LoVo (cell line): ENCODE measurements at regions not wholly inside any gene's neighbourhood (a gene's known extent, or its start where the extent isn't known, plus 50 kb on each side); places are given as distances from the start of the nearest gene placed in this dataset.
"Not testable (repeated sequence)": the region's sequence is repeated elsewhere in the genome, so short reads cannot be mapped to it uniquely, and the experiment has no call there.

Source experiments
- DNase-seq: peaks from one replicate; pipeline ENCODE4 v3.0.0-alpha.2; 2016; ENCODE audit warnings: low spot score

- DNase-seq, result no peak
Observed at GRCh38 chr6:94902974-94903628, 674.2 kb upstream of the MANEA start.

GRCh38 chr6:94899191-94899590, 678.1 kb upstream of the MANEA start:
- no peak for DNase-seq

- DNase-seq, result no peak
Observed at GRCh38 chr6:94894300-94894699, 683.0 kb upstream of the MANEA start.

GRCh38 chr6:94893327-94893726, 684.0 kb upstream of the MANEA start:
- DNase-seq, result no peak

- DNase-seq, result not testable (repeated sequence)
Observed at GRCh38 chr6:94873819-94874218, 703.5 kb upstream of the MANEA start.

- no peak for DNase-seq
Observed at GRCh38 chr6:94862112-94862511, 715.2 kb upstream of the MANEA start.

- DNase-seq, result no peak
Observed at GRCh38 chr6:94859924-94860323, 717.4 kb upstream of the MANEA start.

GRCh38 chr6:94856999-94857398, 720.3 kb upstream of the MANEA start:
- DNase-seq, result not testable (repeated sequence)

GRCh38 chr6:94851329-94851728, 726.0 kb upstream of the MANEA start:
- not testable (repeated sequence) for DNase-seq

- no peak for DNase-seq
Observed at GRCh38 chr6:94845742-94846141, 731.6 kb upstream of the MANEA start.

GRCh38 chr6:94835264-94835663, 742.1 kb upstream of the MANEA start:
- DNase-seq, result no peak

- no peak for DNase-seq
Observed at GRCh38 chr6:94813806-94814205, 763.5 kb upstream of the MANEA start.

- DNase-seq, result no peak
Observed at GRCh38 chr6:94801344-94801743, 776.0 kb upstream of the MANEA start.

GRCh38 chr6:94785514-94785913, 791.8 kb upstream of the MANEA start:
- no peak for DNase-seq

GRCh38 chr6:94785081-94785480, 792.3 kb upstream of the MANEA start:
- peak; percentile 60 for DNase-seq

GRCh38 chr6:94769197-94769596, 808.1 kb upstream of the MANEA start:
- DNase-seq, result no peak

GRCh38 chr6:94751641-94752329, 825.5 kb upstream of the MANEA start:
- no peak for DNase-seq

- DNase-seq, result no peak
Observed at GRCh38 chr6:94736236-94736635, 841.1 kb upstream of the MANEA start.

- no peak for DNase-seq
Observed at GRCh38 chr6:94735270-94735669, 842.1 kb upstream of the MANEA start.

GRCh38 chr6:94734751-94735150, 842.6 kb upstream of the MANEA start:
- DNase-seq, result no peak

GRCh38 chr6:94733066-94733465, 844.3 kb upstream of the MANEA start:
- no peak for DNase-seq

GRCh38 chr6:94727710-94728109, 849.6 kb upstream of the MANEA start:
- no peak for DNase-seq

GRCh38 chr6:94721459-94721858, 855.9 kb upstream of the MANEA start:
- no peak for DNase-seq

- DNase-seq, result no peak
Observed at GRCh38 chr6:94713446-94713845, 863.9 kb upstream of the MANEA start.
